ENCODE measurements at regions not wholly inside any gene's neighbourhood (a gene's known extent, or its start where the extent isn't known, plus 50 kb on each side); places are given as distances from the start of the nearest gene placed in this dataset.

- TF ChIP-seq CTCF (IDR thresholded peaks at IDR 0.05) (no peak), EZH2 (IDR thresholded peaks at IDR 0.05) (no peak)
Observed at GRCh38 chr12:128121424-128121823, 145.5 kb upstream of the TMEM132C start.
